Smooth muscle cell (in vitro differentiated cells): ENCODE measurements at regions not wholly inside any gene's neighbourhood (a gene's known extent, or its start where the extent isn't known, plus 50 kb on each side); places are given as distances from the start of the nearest gene placed in this dataset.

ENCODE experiments used
- DNase-seq: peaks from one replicate; lab custom pipeline; 2025; ENCODE audit not compliant: unreplicated experiment; lab: John Stamatoyannopoulos, UW
- H2AFZ ChIP-seq: fragments of 200-600 bp; sonication (generic); 2 replicates; pipeline ENCODE4 v1.6.0; 2016; ENCODE audit warnings: antibody characterized with exemption, low read depth, mild to moderate bottlenecking
- H3F3A ChIP-seq: fragments of 200-600 bp; sonication (generic); 2 replicates; pipeline ENCODE4 v1.6.0; 2017; ENCODE audit warnings: antibody characterized with exemption, low read depth
- H3K27ac ChIP-seq: fragments of 200-600 bp; sonication (generic); 2 replicates; pipeline ENCODE4 v1.5.1; 2016; ENCODE audit warnings: low read depth, mild to moderate bottlenecking
- H3K27me3 ChIP-seq: fragments of 200-600 bp; sonication (generic); 2 replicates; pipeline ENCODE4 v1.6.1; 2016; ENCODE audit warnings: low read depth, mild to moderate bottlenecking
- H3K36me3 ChIP-seq: fragments of 200-600 bp; sonication (generic); 2 replicates; pipeline ENCODE4 v1.5.1; 2016; ENCODE audit warnings: low read depth
- H3K4me1 ChIP-seq: fragments of 200-600 bp; sonication (generic); 2 replicates; pipeline ENCODE4 v1.5.1; 2016; ENCODE audit warnings: low read depth
- H3K4me2 ChIP-seq: fragments of 200-600 bp; sonication (generic); 2 replicates; pipeline ENCODE4 v1.6.0; 2016; ENCODE audit warnings: mild to moderate bottlenecking
- H3K4me3 ChIP-seq: fragments of 200-600 bp; sonication (generic); 2 replicates; pipeline ENCODE4 v1.5.1; 2016; ENCODE audit warnings: mild to moderate bottlenecking
- H3K79me2 ChIP-seq: fragments of 200-600 bp; sonication (generic); 2 replicates; pipeline ENCODE4 v1.6.0; 2016; ENCODE audit warnings: low read depth, mild to moderate bottlenecking
- H3K9ac ChIP-seq: fragments of 200-600 bp; sonication (generic); 2 replicates; pipeline ENCODE4 v1.6.0; 2016; ENCODE audit warnings: low read depth
- H3K9me3 ChIP-seq: fragments of 200-600 bp; sonication (generic); replicated peaks from 2 replicates; pipeline ENCODE4 v1.5.1; 2016; ENCODE audit warnings: low read depth
- H4K20me1 ChIP-seq: fragments of 200-600 bp; sonication (generic); 2 replicates; pipeline ENCODE4 v1.6.0; 2016; ENCODE audit warnings: low read depth
- CTCF ChIP-seq: fragments of 200-600 bp; sonication (generic); IDR thresholded peaks from 2 replicates; pipeline ENCODE4 v1.5.1; 2017; ENCODE audit warnings: borderline replicate concordance, mild to moderate bottlenecking, antibody characterized with exemption; ENCODE audit not compliant: insufficient read depth, poor library complexity, severe bottlenecking
- WGBS: methylation state at CpG from one replicate; pipeline ENCODE4 v1.1.7; 2016; ENCODE audit warnings: low lambda C conversion rate; 5-methylcytosine and 5-hydroxymethylcytosine counted together

GRCh38 chr1:199079994-199080393 is 441.2 kb downstream of the PTPRC start:
- no peak overlapping the region for H3K27ac ChIP-seq
- DNase-seq = no peak
- TF ChIP-seq CTCF = no peak
- H3K9me3 ChIP-seq = no peaks in the 10 kb centered on the region
- WGBS = 97% methylated on average over 1 of the region's 1 CpG
- peaks cover 16% of the 10 kb centered on the region for H3K4me1 ChIP-seq
- no peaks in the 10 kb centered on the region for H4K20me1 ChIP-seq
- H3K27me3 ChIP-seq = no peaks in the 10 kb centered on the region
- no peaks in the 10 kb centered on the region for H3K79me2 ChIP-seq
- H3K36me3 ChIP-seq = no peaks in the 10 kb centered on the region
- H3K4me3 ChIP-seq = no peak overlapping the region
- H2AFZ ChIP-seq = no peak overlapping the region
- no peak overlapping the region for H3K9ac ChIP-seq
- H3K4me2 ChIP-seq = no peak overlapping the region
- H3F3A ChIP-seq = peaks cover 18% of the 10 kb centered on the region

DNA sequence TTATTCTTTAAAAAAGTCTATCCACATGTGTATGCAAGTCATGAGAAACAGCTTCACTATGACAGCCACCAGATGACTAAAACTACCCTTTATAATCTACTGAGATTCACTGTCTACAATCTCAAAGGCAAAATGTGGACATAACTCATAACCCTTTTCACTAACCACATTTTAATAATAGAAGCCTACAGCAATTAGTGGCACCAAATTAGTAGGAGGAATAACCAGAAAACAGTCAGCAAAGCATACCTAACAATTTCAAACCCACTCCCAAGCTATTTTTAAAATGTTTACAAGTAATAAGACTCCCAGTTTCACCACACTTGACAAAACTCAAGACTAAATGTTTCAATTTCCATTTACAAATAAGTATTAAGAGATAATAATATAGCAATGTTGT is 442.9 kb downstream of the PTPRC start:
- Histone ChIP-seq H3K4me1 (peaks cover 16% of the 10 kb centered on the region), H3K4me3 (no peak overlapping the region), H4K20me1 (no peaks in the 10 kb centered on the region), H3K9me3 (no peaks in the 10 kb centered on the region), H3F3A (peaks cover 21% of the 10 kb centered on the region), H3K79me2 (no peaks in the 10 kb centered on the region), H3K36me3 (no peaks in the 10 kb centered on the region), H3K27ac (peak overlapping the region; percentile 97), H3K27me3 (no peaks in the 10 kb centered on the region), H3K4me2 (peak overlapping the region; percentile 16), H2AFZ (peak overlapping the region; percentile 6), H3K9ac (peak overlapping the region; percentile 9)
- no peak for DNase-seq
- TF ChIP-seq CTCF = no peak

- Histone ChIP-seq H3K4me3 (no peak overlapping the region), H3K4me1 (peaks cover 16% of the 10 kb centered on the region), H3K79me2 (no peaks in the 10 kb centered on the region), H3F3A (peaks cover 21% of the 10 kb centered on the region), H4K20me1 (no peaks in the 10 kb centered on the region), H3K27ac (peak overlapping the region; percentile 97), H3K27me3 (no peaks in the 10 kb centered on the region), H3K36me3 (no peaks in the 10 kb centered on the region), H3K9ac (peak overlapping the region; percentile 17), H3K9me3 (no peaks in the 10 kb centered on the region), H3K4me2 (peak overlapping the region; percentile 82), H2AFZ (no peak overlapping the region)
- WGBS = 65% methylated on average over 5 of the region's 5 CpGs
- DNase-seq = no peak
- no peak for TF ChIP-seq CTCF
Observed at GRCh38 chr1:199082778-199083389, 444.0 kb downstream of the PTPRC start.

DNA sequence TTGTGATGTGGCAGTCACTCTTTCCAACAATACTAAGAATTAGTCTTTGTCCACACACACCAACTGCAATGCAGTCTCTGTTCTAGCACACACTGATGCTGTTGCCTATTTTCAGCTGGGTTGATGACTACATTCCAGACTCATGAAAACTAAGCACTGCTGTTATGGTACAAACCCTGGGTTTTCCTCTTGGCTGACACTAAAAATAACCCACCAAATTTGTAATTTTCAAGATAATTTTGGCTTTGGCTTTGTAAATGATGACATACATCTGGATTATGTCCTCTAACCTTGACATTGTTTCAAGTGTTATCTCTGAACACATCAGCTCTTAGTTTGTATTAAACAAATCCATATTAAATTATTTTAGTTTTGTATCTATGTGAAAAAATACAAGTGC is 444.8 kb downstream of the PTPRC start:
- H2AFZ ChIP-seq = no peak overlapping the region
- H3F3A ChIP-seq = peaks cover 21% of the 10 kb centered on the region
- no peaks in the 10 kb centered on the region for H3K27me3 ChIP-seq
- H3K4me2 ChIP-seq = peak overlapping the region; percentile 82
- H3K4me3 ChIP-seq = no peak overlapping the region
- H3K9me3 ChIP-seq = no peaks in the 10 kb centered on the region
- H4K20me1 ChIP-seq = no peaks in the 10 kb centered on the region
- no peaks in the 10 kb centered on the region for H3K79me2 ChIP-seq
- TF ChIP-seq CTCF = no peak
- DNase-seq = no peak
- no peaks in the 10 kb centered on the region for H3K36me3 ChIP-seq
- peaks cover 16% of the 10 kb centered on the region for H3K4me1 ChIP-seq
- H3K9ac ChIP-seq = peak overlapping the region; percentile 61
- H3K27ac ChIP-seq = peak overlapping the region; percentile 97
